ENCODE measurements at regions not wholly inside any gene's neighbourhood (a gene's known extent, or its start where the extent isn't known, plus 50 kb on each side); places are given as distances from the start of the nearest gene placed in this dataset.

DNA sequence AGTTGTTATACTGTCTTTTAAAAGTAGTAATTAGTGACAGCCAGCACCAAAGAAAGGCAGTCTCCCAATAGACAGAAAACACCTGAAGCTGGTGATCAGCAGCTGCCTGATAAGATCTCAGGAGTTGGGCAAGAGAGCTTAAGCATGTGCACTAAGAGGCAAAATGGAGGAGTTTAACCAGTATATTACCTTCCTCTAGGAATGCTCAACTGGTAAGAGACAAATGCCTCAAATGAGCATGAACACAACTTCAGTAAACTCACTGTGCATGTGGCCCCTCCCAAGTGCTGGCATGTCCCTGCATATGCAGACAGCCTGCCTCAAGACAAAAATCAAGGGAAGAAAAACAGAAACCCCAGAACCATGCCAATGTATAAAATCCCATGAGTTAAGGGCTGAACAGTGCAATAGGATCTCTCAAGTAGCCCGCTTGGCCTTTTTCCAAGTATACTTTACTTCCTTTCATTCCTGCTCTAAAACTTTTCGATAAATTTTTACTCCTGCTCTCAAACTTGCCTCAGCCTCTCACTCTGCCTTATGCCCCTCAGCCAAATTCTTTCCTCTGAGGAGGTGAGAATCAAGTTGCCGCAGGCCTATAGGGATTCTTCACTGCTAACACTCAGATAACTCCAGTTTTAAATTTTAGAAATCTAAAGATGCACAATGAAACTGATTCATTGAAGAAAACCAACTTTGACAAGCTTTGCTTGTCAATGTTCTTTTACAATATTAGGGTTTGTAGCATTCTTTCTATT, 724.8 kb upstream of the RIOK2 start:
- no peaks in the 10 kb centered on the region for H3K9me3 Mint-ChIP-seq (ENCODE audit: insufficient read depth)
- no peaks in the 10 kb centered on the region for H3K36me3 Mint-ChIP-seq (ENCODE audit: low read depth)
- ChIA-PET POLR2A (no interaction called here), CTCF (no interaction called here)
- no peak for ATAC-seq
- H3K27ac Mint-ChIP-seq: no peak overlapping the region
- DNase-seq: no peak
- H3K4me3 Mint-ChIP-seq: no peak overlapping the region
- no peaks in the 10 kb centered on the region for H3K27me3 Mint-ChIP-seq (ENCODE audit: low read depth)
- H3K4me1 Mint-ChIP-seq (ENCODE audit: low read depth): no peaks in the 10 kb centered on the region

DNA sequence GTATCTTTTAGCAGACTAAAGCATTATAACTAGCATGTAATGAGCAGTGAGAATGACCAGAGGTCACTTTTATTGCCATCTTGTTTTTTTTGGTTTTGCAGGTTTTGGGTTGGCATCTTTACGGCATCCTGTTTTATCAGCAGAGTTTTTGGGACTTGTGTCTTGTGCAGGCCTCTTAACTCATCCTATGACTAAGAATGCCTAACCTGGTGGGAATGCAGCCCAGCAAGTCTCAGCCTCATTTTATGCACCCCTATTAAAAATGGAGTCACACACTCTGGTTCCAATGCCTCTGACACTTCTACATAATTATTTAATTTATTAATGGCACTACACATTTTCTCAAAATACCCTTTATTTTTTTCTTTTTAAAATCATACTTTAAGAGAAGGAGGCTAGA, 726.5 kb upstream of the RIOK2 start:
- Mint-ChIP-seq H3K9me3 (ENCODE audit: insufficient read depth) (no peaks in the 10 kb centered on the region), H3K36me3 (ENCODE audit: low read depth) (no peaks in the 10 kb centered on the region), H3K4me3 (no peak overlapping the region), H3K4me1 (ENCODE audit: low read depth) (no peaks in the 10 kb centered on the region), H3K27me3 (ENCODE audit: low read depth) (no peaks in the 10 kb centered on the region), H3K27ac (no peak overlapping the region)
- POLR2A ChIA-PET: no interaction called here
- no peak for DNase-seq
- CTCF ChIA-PET: no interaction called here
- ATAC-seq: no peak

DNA sequence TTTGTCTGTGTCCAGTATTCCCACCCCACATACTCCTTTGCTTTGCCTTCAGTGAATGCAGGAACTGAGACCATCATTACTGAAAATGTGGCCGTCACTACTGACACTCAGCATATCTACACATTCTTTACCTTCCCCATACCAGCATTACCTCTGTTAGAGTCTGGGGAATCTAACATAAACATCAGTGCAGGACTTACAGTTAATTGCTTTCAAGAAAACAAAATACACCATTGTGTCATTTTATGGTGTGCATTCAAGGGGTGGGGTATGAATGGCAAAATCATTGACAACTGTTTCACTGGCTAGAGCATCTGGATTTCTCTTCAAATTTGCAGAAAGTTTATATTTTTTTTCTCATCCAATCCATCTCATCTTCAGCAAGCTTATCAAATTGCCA, 731.4 kb upstream of the RIOK2 start:
- ATAC-seq (no peak), DNase-seq (no peak)
- Mint-ChIP-seq H3K4me1 (ENCODE audit: low read depth) (no peaks in the 10 kb centered on the region), H3K27me3 (ENCODE audit: low read depth) (no peaks in the 10 kb centered on the region), H3K9me3 (ENCODE audit: insufficient read depth) (no peaks in the 10 kb centered on the region), H3K4me3 (no peak overlapping the region), H3K27ac (no peak overlapping the region), H3K36me3 (ENCODE audit: low read depth) (no peaks in the 10 kb centered on the region)
- POLR2A ChIA-PET: no interaction called here
- CTCF ChIA-PET: no interaction called here

DNA sequence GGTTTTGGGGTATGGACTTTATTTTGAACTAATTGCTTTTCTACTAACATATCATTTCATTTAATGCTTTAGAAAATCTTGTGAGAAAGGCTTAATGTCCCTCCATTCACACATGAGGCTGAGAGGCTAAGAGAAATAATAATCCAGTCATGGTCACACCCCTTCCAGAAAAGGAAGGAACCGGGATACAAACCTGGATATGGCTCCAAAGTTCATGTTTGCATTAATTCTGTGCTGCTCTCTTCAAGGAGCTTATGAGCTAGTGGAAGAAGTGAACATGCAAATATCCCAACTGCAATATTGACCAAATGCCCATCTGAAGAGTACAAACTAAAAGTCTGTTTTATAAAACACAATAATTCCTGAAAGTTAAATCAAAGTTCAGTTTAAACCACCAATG, 732.1 kb upstream of the RIOK2 start:
- no peaks in the 10 kb centered on the region for H3K27me3 Mint-ChIP-seq (ENCODE audit: low read depth)
- H3K36me3 Mint-ChIP-seq (ENCODE audit: low read depth): no peaks in the 10 kb centered on the region
- H3K4me3 Mint-ChIP-seq: no peak overlapping the region
- no peaks in the 10 kb centered on the region for H3K4me1 Mint-ChIP-seq (ENCODE audit: low read depth)
- ChIA-PET POLR2A (no interaction called here), CTCF (no interaction called here)
- H3K9me3 Mint-ChIP-seq (ENCODE audit: insufficient read depth): no peaks in the 10 kb centered on the region
- H3K27ac Mint-ChIP-seq: no peak overlapping the region
- DNase-seq: no peak
- no peak for ATAC-seq

DNA sequence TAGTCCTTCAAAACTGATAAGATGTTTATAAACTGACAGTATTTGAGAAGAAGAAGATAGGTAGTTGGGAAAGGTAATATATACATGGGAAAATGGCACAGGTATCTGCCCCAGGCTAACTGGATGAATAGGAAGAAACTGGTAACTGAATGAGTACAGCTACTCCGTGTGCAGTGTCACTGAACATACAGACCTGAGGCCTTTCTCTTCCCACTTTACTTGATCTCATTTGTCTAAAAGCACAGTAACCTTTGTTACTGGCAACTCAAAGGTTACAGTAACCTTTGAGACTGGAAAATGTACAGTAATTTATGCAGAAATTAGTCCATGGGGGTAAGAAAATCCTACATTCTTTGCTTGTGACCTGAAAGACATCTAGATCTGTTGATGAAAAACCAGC, 735.0 kb upstream of the RIOK2 start:
- no peak for ATAC-seq
- no peak for DNase-seq
- POLR2A ChIA-PET: no interaction called here
- CTCF ChIA-PET: no interaction called here
- H3K4me3 Mint-ChIP-seq: no peak overlapping the region
- no peaks in the 10 kb centered on the region for H3K4me1 Mint-ChIP-seq (ENCODE audit: low read depth)
- no peaks in the 10 kb centered on the region for H3K9me3 Mint-ChIP-seq (ENCODE audit: insufficient read depth)
- H3K27me3 Mint-ChIP-seq (ENCODE audit: low read depth): no peaks in the 10 kb centered on the region
- H3K27ac Mint-ChIP-seq: no peak overlapping the region
- no peaks in the 10 kb centered on the region for H3K36me3 Mint-ChIP-seq (ENCODE audit: low read depth)

DNA sequence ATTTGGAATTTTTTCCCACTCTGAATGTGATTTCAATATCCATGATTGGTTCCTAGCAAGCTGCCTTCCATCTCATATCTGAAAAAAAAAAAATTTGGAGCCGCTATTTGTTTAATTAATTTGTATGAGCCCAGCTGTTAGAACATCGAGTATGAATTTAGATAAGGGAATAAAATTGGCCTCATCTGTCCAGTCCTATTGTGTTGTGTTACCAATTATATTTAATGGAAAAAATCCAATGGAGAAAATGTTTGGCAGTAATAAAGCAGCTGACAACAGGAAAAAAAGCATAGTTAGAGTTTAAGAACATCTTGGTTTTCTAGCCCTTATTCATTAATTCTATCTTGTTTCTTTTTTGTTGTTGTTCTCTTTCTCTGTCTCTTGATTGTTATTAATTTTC, 735.6 kb upstream of the RIOK2 start:
- ChIA-PET POLR2A (no interaction called here), CTCF (no interaction called here)
- Mint-ChIP-seq H3K36me3 (ENCODE audit: low read depth) (no peaks in the 10 kb centered on the region), H3K9me3 (ENCODE audit: insufficient read depth) (no peaks in the 10 kb centered on the region), H3K4me3 (no peak overlapping the region), H3K27ac (no peak overlapping the region), H3K27me3 (ENCODE audit: low read depth) (no peaks in the 10 kb centered on the region), H3K4me1 (ENCODE audit: low read depth) (no peaks in the 10 kb centered on the region)
- ATAC-seq: no peak
- DNase-seq: no peak

DNA sequence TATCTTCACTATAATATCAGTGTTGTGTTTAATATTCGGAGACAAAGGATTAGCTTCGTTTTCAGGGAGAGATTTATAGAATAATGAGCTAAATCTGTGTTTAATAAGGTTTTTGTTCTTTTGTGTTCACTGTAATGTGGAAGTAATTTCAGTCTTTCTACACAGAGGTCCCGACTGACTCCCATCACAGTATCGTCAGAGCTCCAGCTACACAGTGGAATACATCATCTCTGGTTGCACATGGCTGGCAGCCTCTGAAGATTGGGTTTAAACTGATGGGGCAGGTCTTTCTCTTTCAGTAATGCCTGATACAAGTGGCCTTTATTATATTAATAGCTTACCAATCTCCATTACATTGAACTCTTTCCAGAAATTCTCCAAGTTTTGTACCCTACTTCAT, 736.7 kb upstream of the RIOK2 start:
- Mint-ChIP-seq H3K27ac (no peak overlapping the region), H3K27me3 (ENCODE audit: low read depth) (no peaks in the 10 kb centered on the region), H3K9me3 (ENCODE audit: insufficient read depth) (no peaks in the 10 kb centered on the region), H3K4me1 (ENCODE audit: low read depth) (no peaks in the 10 kb centered on the region), H3K4me3 (no peak overlapping the region), H3K36me3 (ENCODE audit: low read depth) (no peaks in the 10 kb centered on the region)
- POLR2A ChIA-PET: no interaction called here
- no peak for ATAC-seq
- CTCF ChIA-PET: no interaction called here
- DNase-seq: no peak

DNA sequence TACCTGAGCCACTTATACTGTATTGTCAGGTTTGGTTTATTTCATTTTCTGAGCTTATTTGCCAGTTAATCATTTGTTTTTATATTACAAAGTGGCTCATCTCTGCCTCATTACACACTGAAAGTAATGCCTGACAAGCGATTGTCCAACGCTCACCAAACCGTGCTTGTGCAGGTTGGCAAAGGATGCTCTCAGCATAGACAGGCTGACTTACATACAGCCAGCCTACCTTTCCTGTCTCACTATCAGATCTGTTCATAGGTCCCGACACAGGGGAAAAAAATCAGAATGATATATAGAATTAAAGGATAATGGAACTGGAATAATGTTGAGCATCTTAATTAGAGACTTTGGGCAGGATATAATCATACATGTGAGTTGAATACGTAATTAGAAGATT, 739.7 kb upstream of the RIOK2 start:
- Mint-ChIP-seq H3K4me3 (no peak overlapping the region), H3K9me3 (ENCODE audit: insufficient read depth) (no peaks in the 10 kb centered on the region), H3K27ac (no peak overlapping the region), H3K4me1 (ENCODE audit: low read depth) (no peaks in the 10 kb centered on the region), H3K36me3 (ENCODE audit: low read depth) (no peaks in the 10 kb centered on the region), H3K27me3 (ENCODE audit: low read depth) (no peaks in the 10 kb centered on the region)
- ChIA-PET CTCF (no interaction called here), POLR2A (no interaction called here)
- ATAC-seq (no peak), DNase-seq (no peak)

DNA sequence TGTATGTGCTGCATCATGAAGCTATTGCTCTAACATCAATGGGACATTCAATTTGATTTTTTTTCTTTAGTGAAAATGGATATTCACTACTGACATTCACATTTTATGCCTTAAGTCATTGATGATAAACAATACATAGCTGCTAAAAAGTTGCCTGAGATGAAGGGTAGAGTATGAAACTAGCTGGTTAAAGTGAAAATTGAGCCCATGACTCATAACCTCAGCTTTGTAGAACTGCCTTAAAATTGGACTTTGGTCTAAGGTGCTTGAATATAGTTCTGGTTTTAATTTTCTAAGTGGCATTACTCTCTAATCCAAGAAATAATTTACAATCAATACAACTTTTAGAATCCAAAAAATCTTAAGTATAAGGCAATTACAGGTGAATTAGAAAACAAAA, 740.4 kb upstream of the RIOK2 start:
- Mint-ChIP-seq H3K4me1 (ENCODE audit: low read depth) (no peaks in the 10 kb centered on the region), H3K4me3 (no peak overlapping the region), H3K9me3 (ENCODE audit: insufficient read depth) (no peaks in the 10 kb centered on the region), H3K27ac (no peak overlapping the region), H3K27me3 (ENCODE audit: low read depth) (no peaks in the 10 kb centered on the region), H3K36me3 (ENCODE audit: low read depth) (no peaks in the 10 kb centered on the region)
- no peak for ATAC-seq
- POLR2A ChIA-PET: no interaction called here
- CTCF ChIA-PET: no interaction called here
- DNase-seq: no peak

DNA sequence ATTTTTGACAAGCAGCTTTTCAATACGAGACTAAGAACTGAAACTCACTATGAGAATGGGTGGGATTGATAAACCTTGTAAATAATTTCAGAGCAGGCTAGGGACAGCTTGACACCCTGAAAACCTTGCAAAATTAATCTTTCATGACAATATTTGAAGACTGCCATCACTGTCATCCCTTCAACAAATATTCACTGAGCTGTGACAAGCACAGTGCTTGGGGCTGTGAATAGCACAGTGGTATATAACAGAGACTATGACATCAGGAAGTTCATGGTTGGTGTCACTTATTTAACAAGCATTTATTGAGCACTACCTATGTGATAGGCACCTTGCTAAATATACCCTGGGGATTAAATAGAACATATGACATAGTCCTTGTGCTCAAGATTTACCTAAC, 741.0 kb upstream of the RIOK2 start:
- DNase-seq (no peak), ATAC-seq (no peak)
- H3K27me3 Mint-ChIP-seq (ENCODE audit: low read depth): no peaks in the 10 kb centered on the region
- no peaks in the 10 kb centered on the region for H3K4me1 Mint-ChIP-seq (ENCODE audit: low read depth)
- no peaks in the 10 kb centered on the region for H3K9me3 Mint-ChIP-seq (ENCODE audit: insufficient read depth)
- H3K4me3 Mint-ChIP-seq: no peak overlapping the region
- ChIA-PET CTCF (no interaction called here), POLR2A (no interaction called here)
- no peaks in the 10 kb centered on the region for H3K36me3 Mint-ChIP-seq (ENCODE audit: low read depth)
- H3K27ac Mint-ChIP-seq: no peak overlapping the region

DNA sequence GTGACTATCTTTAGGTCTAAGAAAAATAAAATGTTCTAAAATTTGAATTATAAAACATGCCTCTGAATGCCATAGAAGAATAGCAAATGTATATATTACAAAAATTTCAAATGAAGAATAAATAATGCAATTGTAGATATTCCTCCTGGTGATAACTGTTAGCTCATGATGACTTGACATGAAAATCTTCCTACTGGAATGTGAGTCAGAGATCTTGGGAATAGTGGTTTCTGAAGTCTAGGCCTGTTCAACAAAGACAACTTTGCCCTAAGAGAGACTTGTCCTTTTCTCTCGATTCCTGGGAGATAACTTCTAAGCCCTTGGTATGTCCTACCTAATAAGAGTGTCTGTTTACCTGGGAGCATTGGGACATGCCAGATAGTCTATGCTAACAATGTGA, 746.3 kb upstream of the RIOK2 start:
- CTCF ChIA-PET: no interaction called here
- no peak for DNase-seq
- no peak for ATAC-seq

DNA sequence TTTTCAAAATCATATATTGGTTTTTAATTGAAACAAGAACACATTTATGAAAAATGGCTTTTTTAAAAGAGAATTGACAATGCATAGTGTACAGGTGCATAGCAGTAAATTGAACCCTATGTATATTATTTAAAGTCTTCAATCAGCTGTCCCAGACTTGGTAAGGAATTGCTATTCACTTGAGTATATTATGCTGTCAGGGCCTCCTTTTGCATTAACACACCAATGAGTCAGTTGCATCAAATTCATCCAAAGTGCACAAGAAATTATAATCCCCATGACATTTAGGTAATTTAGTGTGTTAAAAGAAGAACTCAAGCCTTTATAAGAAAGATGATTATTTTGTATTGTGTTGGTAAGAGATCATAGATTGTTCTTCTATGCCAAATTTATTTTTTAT, 748.8 kb upstream of the RIOK2 start:
- Mint-ChIP-seq H3K27me3 (ENCODE audit: low read depth) (no peaks in the 10 kb centered on the region), H3K4me1 (ENCODE audit: low read depth) (no peaks in the 10 kb centered on the region), H3K9me3 (ENCODE audit: insufficient read depth) (no peaks in the 10 kb centered on the region), H3K36me3 (ENCODE audit: low read depth) (no peaks in the 10 kb centered on the region), H3K27ac (no peak overlapping the region), H3K4me3 (no peak overlapping the region)
- no peak for ATAC-seq
- no peak for DNase-seq
- ChIA-PET POLR2A (no interaction called here), CTCF (no interaction called here)

More for the DNA sequence above, 746.3 kb upstream of the RIOK2 start:
- Mint-ChIP-seq H3K36me3 (ENCODE audit: low read depth) (no peaks in the 10 kb centered on the region), H3K27me3 (ENCODE audit: low read depth) (no peaks in the 10 kb centered on the region), H3K9me3 (ENCODE audit: insufficient read depth) (no peaks in the 10 kb centered on the region), H3K27ac (no peak overlapping the region), H3K4me3 (no peak overlapping the region), H3K4me1 (ENCODE audit: low read depth) (no peaks in the 10 kb centered on the region)
- POLR2A ChIA-PET: no interaction called here

DNA sequence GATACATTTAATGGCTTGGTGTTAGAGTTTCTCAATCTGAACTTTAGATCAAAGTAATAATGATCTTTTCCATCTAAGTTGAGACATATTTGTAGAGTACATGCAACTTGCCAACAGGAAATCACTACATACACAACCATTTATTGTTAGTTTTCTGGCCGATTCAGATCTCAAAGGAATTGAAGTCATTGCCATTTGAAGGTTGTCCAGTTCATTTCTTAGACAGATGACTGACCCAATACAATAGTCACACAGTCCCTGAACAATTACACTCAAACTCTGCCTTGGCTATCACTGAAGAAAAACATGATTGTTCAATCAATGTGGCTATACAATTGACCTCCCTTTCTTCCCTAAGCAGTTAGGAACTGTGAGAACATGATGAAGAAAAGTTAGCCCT, 753.2 kb upstream of the RIOK2 start:
- Mint-ChIP-seq H3K27ac (no peak overlapping the region), H3K4me3 (no peak overlapping the region), H3K36me3 (ENCODE audit: low read depth) (no peaks in the 10 kb centered on the region), H3K9me3 (ENCODE audit: insufficient read depth) (no peaks in the 10 kb centered on the region), H3K4me1 (ENCODE audit: low read depth) (no peaks in the 10 kb centered on the region), H3K27me3 (ENCODE audit: low read depth) (no peaks in the 10 kb centered on the region)
- CTCF ChIA-PET: no interaction called here
- DNase-seq (no peak), ATAC-seq (no peak)
- POLR2A ChIA-PET: no interaction called here
